Dedifferentiated amniotic fluid mesenchymal stem cell (primary cell): ENCODE measurements at regions not wholly inside any gene's neighbourhood (a gene's known extent, or its start where the extent isn't known, plus 50 kb on each side); places are given as distances from the start of the nearest gene placed in this dataset.

Experiments
- DNase-seq: peaks from one replicate; pipeline ENCODE4 v3.0.0-alpha.2; 2016; ENCODE audit errors: extremely low spot score

DNA sequence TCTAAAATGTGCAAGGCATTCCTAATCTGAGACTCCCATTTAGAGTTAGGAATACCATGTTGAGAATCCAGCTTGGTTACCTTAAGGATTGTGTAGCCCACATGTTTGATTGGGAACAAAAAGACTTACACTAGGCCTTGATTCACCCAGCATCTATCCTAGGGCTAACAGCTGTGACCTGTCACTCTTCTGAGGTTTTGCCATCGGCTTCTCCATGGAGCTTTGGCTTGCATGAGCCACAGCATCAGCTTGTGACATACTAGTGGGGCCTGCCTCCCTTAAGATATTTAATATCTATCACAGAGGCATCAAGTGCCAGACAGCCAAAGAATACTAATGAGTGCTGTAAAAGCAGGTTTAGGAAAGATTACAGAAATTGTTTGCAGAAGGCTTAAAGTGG lies 241.3 kb upstream of the UBE2E3 start:
- no peak for DNase-seq

DNA sequence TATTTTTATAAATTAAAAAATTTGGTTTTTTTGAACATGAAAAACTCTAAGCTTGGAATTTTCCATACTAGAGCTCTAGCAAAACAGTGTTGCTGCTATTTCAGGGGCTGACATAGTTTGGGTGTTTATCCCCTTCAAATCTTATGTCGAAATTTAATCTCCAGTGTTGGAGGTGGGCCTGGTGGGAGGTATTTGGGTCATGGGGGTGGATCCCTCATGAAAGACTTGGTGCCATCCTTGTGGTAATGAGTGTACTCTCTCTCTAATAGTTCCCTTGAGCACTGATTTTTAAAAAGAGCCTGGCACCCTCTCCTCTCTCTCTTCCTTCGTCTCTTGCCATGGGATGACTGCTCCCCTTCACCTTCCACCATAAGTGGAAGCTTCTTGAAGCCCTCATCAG lies 244.6 kb upstream of the UBE2E3 start:
- DNase-seq, result no peak

DNA sequence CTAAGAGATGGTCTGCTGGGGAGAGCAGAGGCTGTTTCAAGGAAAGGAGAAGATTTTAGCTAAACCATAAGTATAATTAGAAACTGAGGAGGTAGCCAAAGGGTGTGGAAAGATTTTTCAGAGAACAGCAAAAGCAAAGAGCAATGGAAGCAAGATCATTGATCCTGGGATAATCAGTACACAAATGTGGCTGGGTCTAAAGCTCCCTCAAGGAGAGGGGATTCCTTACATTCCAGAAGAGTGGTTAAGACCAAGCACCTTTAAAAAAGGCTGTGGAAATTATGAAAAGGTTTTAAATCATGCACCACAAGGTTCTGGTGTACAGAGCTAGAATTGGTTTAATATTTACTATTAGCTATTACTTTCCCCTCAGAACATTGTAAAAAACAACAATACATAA lies 246.0 kb upstream of the UBE2E3 start:
- DNase-seq, result no peak

DNA sequence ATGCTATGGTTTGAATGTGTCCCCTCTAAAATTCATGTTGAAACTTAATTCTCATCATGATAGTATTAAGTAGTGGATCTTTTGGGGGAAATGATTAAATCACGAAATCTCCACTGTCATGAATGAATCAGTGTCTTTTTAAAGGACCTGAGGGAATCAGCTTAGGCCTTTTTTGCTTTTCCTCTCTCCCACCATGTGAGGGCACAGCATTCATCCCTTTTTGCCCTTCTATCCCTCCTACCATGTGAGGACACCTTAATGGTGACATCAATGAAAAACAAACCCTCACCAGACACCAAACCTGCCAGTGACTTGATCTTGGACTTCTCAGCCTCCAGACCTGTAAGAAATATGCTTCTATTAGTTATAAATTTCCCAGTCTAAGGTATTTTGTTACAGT lies 247.1 kb upstream of the UBE2E3 start:
- DNase-seq, result no peak

DNA sequence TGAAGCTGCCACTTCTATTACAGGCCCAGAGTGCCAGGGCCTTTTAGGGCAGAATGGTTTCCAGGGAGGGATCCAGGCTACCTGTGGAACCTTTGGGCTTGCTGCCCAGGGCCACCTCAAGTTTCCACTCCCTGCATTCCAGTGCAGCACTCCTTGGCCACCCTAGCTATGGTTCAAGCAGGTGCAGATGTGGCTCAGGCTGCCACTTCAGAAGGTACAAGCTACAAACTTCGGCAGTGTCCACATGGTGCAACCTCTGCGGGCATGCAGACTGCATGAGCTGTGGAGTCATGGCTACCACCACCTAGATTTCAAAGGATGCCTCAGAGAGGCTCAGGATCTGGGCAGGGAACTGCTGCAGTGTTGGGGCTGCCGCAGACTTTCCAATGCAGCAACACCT lies 248.1 kb upstream of the UBE2E3 start:
- DNase-seq, result no peak

DNA sequence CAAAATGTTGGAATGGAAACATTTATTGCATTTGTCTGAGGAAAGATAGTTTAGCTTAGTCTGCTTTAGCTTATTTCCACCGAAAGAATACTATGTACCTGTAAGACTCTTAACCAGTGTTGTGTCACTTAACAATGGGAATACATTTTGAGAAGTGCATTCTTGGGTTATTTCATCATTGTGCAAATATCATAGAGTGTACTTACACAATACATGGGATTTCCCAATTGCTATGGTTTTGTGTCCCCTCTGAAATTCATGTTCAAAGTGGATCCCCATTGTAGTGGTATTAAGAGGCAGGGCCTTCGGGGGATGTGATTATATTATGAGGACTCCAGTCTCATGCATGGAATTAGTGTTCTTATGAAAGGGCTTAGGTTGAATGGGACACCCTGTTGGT lies 249.4 kb upstream of the UBE2E3 start:
- DNase-seq, result no peak

DNA sequence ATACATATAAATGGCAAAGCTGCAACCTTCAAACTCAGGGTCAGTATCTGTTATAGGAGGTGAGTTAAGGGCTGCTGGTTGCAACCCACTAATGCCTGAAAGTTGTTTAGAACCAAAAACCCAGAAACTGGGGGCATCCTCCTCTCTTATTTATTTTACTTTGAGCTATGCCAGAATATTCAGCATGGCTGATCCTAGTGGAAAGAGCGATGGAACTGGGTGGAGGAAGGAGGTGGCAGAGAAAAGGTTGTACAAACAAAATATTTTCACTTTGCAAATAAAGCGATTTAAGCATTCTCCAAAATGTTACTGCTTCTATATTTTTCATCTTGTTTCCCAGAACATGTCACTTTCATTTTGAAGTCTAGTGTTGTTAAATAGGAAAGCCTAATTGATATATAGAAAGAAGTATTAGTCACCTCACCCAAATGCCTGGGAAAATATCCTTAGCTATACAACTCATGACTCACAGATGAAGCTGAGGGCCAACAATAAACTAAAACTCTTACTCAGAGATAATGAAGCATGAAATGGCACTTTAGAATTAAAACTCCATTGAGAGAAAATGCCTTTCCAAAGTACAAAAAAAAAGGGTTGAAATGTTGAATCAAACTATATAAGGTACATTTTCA lies 251.4 kb upstream of the UBE2E3 start:
- DNase-seq, result peak; percentile 78

DNA sequence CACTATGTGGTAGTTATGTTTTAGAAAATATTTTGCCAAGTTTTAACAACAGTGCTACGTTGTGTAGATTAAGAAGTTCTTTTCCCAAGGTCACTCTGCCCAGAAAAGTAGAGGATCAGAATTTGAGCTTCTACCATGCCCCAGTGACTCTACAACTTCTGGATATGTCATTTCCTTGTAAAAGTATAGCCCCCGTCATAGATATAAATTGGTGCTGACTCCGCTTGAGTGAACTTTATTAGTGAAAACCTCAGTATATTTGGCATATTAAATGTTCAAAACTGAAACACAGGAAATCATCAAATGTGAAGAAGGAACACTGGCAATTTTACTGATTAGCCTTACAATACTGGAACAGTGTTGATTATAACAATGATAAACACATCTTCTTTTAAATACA lies 256.7 kb upstream of the UBE2E3 start:
- no peak for DNase-seq

DNA sequence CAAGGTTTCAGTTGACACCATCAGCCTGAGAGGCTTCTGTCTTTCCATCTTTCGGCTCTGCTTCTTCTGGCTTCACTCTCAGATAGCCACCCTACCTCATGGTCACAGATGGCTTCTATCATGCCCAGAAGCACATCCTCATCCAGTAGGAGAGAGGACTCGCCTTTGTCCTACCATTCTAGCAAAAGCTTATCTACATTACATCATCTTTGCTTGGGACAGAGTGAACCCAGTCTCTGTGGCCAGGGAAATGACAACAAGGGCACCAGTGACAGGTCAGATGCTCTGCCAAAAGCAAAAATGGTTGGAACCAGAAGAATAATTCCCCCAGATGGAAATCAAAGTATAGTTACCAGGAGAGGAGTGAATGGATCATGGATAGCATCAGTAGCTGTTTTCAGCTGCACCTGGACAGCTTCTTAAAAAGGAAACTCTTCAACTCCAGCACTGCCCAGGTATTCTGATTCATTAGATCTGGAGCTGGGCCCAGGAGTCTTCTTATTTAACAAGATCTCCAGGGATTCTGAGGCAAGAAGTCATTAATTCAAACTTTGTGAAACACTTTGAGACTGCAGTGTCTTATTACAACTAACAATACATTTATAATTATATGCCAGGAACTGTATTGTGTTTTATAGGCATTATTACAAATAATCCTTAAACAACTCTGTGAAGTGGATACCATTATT lies 257.7 kb upstream of the UBE2E3 start:
- DNase-seq, result no peak

DNA sequence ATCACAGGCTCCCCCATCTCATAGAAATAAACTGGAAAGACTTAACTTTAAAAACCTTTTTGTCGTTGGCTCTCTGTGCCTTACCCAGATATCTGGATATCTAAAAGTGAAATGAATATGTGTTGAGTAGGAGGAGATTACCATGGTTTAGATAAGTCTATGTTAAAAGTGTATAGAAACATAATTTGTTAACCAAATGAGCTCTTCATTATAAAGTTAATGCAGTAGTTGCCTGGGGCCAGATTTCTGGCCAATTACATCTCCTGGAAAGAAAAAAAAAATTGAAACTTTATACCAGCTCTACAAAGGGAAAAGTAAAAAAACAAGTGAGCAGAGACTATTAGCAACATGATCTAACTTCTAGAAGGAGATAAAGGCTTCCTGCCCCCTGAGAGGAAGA lies 259.6 kb upstream of the UBE2E3 start:
- no peak for DNase-seq

DNA sequence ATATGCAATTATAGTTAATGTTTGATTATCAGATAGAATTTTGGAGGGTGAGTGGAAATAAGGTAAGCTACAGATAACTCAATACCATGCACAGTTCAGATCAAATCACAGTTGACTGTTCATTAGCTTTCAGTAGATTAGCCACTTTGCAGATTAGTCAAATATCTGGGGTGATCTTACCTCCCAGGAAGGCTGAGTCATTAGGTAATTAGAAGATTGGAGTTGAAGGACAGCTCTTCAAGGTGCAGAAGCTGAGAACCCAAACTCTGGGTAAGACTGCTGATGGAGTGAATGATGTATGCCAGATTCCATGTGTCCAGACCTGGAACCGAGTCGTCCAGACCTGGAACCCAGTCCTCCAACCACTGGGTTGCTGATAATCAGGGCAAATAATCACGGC lies 262.8 kb upstream of the UBE2E3 start:
- no peak for DNase-seq

DNA sequence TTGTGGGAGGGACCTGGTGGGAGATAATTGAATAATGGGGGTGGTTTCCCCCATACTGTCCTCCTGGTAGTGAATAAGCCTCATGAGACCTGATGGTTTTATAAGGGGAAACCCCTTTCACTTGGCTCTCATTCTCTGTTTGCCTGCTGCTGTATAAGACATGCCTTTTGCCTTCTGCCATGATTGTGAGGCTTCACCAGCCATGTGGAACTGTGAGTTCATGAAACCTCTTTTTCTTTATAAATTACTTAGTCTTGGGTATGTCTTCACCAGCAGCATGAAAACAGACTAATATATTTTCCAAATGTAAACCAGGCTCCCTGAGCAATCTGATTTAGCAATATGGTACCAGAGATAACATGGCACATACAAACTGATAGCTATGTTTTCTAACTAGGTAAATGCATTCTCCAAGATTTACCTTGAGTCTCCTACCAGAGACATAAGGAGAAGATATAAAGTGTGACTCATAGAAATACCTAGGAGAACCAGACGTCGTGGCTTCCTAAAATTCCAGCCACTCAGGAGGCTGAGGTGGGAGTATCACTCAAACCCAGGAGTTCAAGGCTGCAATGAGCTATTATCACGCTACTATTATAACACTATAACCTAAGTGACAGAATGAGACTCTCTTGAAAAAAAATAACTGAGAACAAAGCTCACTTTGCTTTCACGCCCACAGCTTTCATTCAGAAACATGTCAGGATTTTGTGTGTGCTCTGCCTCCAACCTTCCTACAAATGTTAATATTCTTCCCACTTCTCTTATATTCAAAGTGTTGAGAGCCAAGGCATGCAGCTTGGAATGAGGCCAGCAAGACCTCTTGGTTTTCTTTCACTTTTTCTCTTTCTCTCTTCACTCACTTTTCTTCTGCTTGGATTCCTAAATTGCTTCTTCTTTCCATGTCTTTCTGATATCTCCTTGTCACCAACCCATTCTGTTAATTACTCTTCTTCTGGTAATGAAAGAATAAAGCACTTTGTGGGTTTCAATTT lies 263.9 kb upstream of the UBE2E3 start:
- no peak for DNase-seq

DNA sequence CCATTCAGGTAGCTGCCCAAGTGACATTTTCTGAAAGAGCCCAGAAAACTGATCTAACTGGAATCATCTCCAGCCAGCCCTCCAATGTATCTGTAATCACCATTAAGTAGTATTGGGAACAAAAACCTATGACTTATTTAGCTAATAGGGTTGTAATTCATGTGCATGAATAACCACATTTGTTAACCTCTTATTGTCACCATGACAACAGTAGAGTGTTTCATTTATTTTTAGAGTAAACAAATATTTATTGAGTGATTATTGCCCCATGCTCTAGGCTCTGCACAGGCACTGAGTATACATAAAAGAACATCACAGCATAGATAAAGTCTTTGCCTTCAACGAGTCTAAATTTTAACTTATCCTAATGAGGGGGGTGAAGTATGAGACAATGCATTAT lies 265.4 kb upstream of the UBE2E3 start:
- no peak for DNase-seq

DNA sequence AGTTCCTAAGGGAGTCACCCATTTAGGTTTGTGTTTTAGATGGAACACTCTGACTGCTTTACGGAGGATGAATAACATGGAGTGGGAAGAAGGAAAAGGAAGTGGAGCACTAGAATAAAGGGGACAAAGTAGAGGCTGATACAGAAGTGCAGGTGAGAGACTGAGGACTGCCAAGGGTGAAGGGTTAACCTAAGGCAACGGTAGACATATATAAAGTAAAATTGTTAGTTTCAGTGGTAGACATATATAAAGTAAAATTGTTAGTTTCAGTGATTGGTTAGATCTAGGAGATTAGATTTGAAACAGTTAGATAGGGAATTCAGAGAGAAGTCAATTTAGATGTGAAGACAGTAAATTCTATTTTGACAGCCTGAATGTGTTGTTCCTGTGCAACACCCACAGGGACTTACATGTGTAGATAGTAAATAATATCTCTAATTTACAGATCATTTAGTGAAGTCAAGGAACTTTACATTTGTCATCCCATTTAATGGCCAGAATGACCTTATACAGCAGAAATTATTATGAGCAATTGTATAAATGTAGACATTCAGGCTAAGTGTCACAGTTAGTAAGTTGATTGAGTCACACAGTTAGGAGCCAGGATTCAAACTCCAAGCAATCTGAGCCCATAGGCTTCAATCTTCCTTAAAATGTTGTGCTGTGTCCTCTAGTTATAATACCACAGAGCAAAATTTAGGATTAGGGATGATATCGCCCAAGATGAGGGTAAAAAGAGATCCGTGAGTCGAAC lies 270.8 kb upstream of the UBE2E3 start:
- no peak for DNase-seq

DNA sequence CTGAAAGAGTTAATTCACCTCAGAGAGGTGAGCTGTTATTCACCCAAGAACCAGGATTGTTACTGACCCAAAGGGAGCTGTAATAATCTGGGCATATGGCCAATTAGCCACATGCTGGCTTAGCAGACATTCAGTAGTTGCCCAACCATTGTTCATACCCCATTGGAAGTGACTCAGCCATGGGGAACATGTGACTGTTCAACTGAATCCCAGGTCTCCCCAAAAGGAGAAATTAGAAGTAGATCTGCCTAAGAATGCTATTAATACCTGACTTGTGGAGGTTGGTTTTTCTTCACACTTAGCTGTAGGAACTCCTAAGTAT lies 272.6 kb upstream of the UBE2E3 start:
- no peak for DNase-seq

DNA sequence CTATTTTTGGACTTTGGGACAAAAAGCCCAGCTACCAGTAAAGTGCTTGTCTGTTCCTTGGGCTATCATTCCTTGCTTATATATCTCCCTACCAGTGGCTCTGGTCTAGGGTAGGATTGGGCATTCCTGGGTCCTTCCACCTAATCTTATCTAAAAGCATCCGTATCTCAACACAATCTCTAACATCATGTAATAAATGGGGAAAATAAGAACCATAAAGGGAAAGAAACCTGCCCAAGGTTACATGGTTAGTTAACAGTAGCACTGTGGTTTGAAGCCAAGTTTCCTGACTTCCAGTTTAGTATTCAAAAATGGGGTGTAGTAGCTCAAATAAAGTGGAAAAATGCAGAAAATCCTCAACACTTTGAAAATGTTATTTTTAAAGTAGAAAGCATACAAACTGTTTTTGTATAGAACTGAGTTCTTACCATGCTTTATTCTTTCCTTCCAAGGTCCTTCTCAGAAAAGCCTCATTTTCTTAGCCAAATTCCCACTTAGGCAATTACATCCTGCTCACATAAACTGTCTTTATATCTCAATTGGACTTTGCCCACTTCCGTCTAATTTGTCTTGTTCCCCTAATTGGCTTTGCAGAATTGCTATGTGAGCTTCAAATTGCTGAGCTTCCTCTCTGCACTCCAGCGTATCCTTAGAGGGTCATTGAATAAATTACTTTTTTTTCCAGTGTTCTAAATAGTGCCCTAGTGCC lies 273.1 kb upstream of the UBE2E3 start:
- no peak for DNase-seq

DNA sequence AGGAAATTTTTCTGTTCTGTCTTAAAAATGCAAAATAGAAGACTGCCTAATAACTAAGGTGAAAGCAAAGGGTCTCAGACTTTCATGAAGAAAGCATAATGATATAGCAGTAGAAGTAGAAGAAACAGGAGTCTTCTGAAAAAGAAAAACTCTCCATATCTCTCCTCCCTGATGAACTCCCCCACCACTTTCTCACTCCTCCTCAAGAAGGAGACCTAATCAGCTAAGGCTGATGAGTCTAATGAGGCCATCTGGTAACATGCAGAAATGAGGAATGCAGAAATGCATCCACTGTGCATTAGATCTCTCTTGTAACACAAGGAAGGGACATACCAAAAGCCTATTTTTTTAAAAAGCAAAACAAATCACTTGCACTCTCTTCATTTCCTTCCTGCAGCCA lies 273.7 kb upstream of the UBE2E3 start:
- DNase-seq, result no peak

DNA sequence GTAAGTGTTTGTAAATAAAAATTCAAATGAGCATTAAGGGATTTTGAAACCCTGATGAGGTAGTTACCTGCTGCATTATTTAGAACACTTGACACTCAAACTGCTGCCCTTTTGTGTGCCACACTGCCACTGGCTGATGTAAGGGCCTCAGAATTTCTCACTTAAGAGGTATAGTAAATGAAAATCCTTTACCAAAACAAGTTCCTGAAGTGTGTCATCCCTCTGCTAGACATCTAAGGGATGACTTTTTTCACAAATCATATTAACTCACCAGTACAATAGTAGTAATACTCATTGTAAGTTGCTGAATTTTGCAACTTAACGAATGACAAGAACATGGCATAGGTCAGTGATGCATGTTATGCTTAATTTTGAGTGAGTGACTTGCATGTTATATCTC lies 274.9 kb upstream of the UBE2E3 start:
- DNase-seq, result no peak

DNA sequence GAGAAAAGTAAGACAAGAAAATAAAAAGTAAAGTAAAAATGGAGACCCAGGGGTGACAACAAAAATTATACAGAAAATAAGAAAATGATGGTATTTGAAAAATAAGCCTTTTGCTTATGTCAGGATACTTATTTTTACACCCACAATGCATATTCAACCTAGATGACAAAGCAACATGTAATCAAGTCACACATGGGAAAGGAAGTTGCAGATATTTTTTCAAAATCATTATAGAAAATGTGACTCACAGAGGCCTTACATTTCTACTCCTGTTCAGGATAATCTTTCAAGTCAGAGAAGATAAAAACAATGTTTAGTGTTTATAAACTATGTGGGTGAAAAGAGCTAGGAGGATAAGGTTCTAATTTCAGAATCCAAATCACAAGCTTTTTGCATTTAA lies 275.3 kb upstream of the UBE2E3 start:
- DNase-seq, result no peak

DNA sequence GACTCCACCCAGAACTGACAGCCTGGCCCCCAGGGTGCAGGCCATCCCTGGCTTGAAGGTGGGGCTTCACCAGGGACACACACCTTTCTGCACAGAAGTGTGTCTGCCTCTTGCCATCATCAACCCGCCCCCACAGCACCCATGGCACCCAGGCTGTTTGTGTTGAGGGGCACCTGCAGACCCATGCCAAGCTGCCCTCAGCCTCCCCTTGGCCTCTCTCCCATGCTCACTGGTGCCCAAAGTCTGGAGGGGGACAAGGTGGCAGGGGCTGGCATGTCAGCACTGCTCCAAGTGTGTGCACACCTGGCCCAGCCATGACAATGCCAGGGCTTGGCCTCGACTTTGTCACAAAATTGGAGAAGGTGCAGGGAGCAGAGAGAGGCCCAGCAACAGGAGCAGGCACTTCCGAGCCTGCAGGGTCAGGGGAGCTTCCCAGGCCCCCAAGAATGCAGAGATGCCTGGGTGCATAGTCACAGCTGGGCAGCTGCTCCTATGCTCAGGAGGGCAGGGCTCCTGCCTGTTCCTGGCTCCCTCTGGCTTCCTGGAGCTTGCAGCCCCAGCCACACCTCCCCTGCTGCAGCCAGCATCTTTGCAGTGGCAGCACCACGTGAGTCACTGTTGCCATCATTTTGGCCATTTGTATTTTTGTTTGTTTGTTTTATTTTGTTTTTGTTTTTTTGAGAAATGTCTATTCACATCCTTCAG lies 280.6 kb upstream of the UBE2E3 start:
- DNase-seq, result no peak

DNA sequence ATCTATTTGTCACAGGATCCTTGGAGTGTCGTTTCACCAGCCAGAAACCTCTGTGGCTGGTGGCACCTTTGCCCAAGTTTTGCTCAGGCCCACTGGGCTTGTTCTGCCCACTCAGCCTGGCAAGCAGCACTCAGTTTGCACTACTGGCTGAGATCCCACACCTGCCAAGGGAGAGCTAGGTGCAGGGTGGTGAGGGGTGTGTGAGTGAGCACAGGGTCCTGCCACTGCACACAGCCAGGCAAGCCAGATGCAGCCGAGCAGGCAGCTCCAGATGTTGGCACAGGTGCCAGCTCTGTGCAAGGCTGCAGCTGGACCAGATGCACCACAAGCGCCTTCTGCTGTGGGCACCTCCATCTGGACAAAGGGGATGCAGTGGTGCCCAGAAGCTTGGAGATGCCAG lies 281.7 kb upstream of the UBE2E3 start:
- DNase-seq, result no peak
